ENCODE measurements at regions not wholly inside any gene's neighbourhood (a gene's known extent, or its start where the extent isn't known, plus 50 kb on each side); places are given as distances from the start of the nearest gene placed in this dataset.

- no peak for TF ChIP-seq SIN3A (IDR thresholded peaks at IDR 0.05; ENCODE audit: borderline replicate concordance, insufficient read depth, low read length)
- TF ChIP-seq REST (IDR thresholded peaks at IDR 0.05; ENCODE audit: insufficient read depth in 1 of 2, low read depth in 2 of 2, low read length in 2 of 2) = no peak
- no peak for TF ChIP-seq POLR2AphosphoS5 (IDR thresholded peaks at IDR 0.05; ENCODE audit: low read depth, low read length)
Measured at GRCh38 chr10:78319371-78319770, 285.7 kb downstream of the RPS24 start.
